M059J (cell line): ENCODE measurements at regions not wholly inside any gene's neighbourhood (a gene's known extent, or its start where the extent isn't known, plus 50 kb on each side); places are given as distances from the start of the nearest gene placed in this dataset.

Experiments
- DNase-seq: peaks from one replicate; pipeline ENCODE4 v3.0.0-alpha.2; 2012; ENCODE audit warnings: low read depth

GRCh38 chr16:85423631-85424030 is 189.5 kb upstream of the GSE1 start:
- no peak for DNase-seq

DNA sequence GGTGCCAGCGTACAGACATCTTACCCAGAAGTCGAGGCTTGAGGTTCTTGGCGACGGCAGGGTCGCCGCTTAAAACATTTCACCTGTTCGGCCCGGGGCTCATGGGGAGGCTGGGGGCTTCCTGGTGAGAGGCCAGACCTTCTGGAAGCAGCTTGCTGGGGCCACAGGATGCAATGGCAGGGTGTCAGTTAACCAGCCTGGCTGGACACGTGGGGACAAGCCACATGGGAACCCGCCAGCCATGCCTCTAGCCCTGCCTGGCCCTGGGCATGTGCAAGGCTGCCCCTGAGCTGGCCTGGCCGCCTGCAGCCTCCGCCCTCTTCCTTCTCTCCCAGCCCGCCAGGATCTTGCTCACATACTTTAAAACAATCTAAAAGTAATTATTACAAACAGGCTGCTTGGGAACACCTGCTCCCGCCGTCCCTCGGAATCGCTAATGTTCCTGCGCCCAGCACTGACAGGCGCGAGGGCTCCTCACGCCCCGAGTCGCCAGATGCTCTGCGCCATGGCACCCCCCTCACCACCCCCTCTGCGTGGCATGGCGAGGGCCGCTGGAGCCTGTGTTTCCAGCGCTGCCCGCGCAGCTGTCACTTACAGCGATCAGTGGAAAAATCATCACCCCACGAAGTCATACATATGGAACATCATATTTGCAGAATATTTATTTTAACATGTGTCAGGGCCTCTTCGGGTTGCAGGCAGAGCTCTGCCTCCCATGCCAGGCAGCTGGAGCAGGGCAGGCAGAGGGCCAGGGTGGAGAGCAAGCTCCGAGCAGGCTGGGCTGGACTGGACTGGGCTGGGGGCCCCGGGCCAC is 188.7 kb upstream of the GSE1 start:
- no peak for DNase-seq

- DNase-seq, result no peak
These were observed 188.0 kb upstream of the GSE1 start for GRCh38 chr16:85425074-85425662.

GRCh38 chr16:85426806-85427205 is 186.3 kb upstream of the GSE1 start:
- DNase-seq, result no peak

DNA sequence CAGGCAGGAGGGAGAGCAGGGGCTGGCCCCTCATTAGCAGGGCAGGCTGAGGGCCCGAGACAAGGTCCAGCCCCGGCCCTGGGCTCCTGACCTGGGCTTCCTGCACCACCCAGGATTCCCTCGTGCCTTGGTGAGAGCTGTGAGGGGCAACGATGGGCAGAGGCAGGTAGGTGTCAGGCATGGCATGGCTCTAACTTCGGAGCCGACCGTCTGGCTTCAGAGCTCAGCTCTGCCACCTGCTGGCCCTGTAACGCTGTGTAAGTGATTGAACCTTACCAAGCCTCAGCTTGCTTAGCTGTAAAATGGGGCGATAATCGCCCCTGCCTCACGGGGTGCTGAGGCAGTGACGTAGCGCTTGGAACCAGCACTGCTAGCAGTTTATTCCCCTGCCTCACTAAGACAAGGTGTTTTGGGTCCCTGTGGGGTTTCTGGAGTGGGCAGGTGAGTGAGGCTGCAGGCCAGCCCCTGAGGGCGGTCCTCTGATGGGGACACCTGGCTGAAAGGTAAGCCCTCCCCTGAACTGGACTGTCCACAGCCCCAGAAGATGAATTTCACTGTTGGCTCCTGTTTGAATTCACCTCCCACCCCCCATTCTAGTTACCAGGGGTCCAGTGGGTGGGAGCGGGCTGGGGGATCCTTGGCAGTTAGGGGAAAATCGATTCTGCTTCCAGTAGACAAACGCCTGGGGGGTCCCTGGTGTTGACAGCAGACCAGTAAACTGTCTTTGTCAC is 184.8 kb upstream of the GSE1 start:
- DNase-seq, result peak; percentile 20

DNA sequence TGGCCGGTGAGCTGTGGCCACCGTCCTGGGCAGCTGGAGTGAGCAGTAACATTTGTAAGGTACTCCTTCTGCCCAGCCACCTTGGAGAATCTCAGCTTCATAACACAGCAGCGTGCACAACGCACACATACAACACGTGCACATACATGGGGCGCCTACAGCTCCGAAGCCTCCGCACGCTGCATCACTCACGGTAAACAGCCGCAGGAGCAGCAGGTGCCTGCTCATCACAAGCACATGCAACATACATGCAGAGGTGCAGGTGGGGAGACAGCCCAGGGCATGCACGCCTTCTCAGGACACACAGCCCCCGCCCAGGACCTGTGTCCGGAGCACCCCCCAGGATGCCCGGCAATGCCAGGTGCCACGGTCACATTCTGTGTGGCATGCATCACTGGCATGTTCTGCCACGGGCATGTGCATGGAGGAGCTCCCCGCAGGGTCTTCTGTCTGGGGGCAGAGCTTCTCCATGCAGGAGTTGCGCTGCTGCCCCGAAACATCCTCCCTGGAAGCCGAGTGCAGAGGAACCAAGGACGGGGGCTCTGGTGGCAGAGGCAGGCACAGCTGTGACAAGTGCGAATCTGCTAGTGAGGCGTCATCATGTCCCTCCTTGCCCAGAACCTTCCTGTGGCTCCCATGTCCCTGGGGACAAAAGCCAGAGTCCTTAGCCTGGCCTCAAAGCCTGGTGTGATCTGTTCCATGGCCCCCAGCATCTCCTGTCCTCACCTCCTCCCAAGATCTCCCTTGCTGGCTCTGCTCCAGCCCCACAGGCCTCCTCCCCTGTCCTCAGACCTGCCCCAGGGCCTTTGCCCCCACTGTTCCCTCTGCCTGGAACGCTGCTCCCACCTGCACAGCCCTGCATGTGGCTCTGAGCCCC is 184.0 kb upstream of the GSE1 start:
- no peak for DNase-seq

GRCh38 chr16:85429776-85430522 is 183.2 kb upstream of the GSE1 start:
- DNase-seq, result no peak

- DNase-seq, result no peak
These were observed 182.3 kb upstream of the GSE1 start for GRCh38 chr16:85430523-85431421.

DNA sequence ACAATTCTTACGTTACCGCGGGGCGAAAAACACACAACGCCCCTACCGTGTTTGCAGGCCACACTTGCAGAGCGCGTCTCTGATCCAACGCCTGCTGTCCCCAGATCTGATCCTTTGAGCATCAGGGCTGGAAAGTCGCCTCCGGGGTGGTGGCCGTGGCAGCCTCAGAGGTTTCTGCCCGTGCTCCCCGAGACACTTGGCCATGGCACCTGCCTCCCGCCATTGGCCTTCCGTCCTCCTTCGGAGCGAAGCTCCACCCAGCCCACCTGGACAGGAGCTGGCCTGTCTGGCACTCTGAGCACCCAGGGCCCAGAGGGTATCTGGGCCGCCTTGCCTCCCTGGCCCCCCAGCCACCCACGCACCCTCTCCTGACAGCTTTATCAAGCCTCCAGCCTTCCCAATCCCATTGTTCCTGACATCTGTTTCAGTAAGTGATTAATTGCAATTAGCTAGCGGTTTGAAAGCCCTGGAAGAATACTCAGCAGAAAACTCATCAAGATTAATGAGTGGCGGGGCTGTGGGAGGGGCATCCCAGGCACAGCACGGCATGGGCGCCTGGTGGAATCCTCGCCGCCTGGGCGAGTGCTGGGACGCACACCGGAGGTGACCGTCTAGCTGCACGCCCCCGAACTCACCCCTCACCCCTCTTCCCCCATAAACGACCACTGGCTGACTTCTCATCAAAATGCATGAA is 181.5 kb upstream of the GSE1 start:
- no peak for DNase-seq

GRCh38 chr16:85432606-85433005 is 180.5 kb upstream of the GSE1 start:
- no peak for DNase-seq

GRCh38 chr16:85433477-85433876 is 179.6 kb upstream of the GSE1 start:
- no peak for DNase-seq

DNA sequence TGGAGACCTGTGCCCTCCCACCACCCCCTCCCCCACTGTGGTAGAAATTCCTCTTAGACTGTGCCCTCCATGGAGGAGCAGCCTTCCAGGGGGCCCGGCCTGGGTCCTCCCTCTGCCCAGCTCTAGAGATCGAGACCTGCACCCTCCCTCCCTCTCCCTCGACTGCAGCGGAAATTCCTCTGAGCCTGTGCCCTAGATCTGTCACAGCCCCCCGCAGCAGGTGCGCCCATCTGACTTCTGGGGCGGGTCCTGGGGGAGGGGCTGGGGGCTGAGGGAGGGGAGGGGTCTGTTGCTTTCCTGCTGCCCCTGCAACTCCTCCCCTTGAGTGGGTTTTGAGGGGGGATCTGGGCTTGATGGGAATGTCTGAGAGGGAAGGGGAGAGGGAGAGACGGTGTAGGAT is 177.8 kb upstream of the GSE1 start:
- no peak for DNase-seq

GRCh38 chr16:85435700-85436099 is 177.4 kb upstream of the GSE1 start:
- DNase-seq, result no peak

- no peak for DNase-seq
These were observed 176.9 kb upstream of the GSE1 start for GRCh38 chr16:85436207-85436606.

- no peak for DNase-seq
These were observed 176.4 kb upstream of the GSE1 start for GRCh38 chr16:85436636-85437165.

GRCh38 chr16:85437166-85438052 is 175.7 kb upstream of the GSE1 start:
- DNase-seq, result no peak

GRCh38 chr16:85438981-85439685 is 174.0 kb upstream of the GSE1 start:
- no peak for DNase-seq

GRCh38 chr16:85440744-85441143 is 172.4 kb upstream of the GSE1 start:
- no peak for DNase-seq
